Left lung (tissue), 4 donors: ENCODE measurements at regions not wholly inside any gene's neighbourhood (a gene's known extent, or its start where the extent isn't known, plus 50 kb on each side); places are given as distances from the start of the nearest gene placed in this dataset.

Experiments used
- ATAC-seq: fragments of 200-7000 bp; cut with Tn5 transposase; one replicate; pipeline ENCODE4 v1.9.1; 2020; ENCODE audit warnings: moderate library complexity
- DNase-seq, 4 donors: peaks; one replicate each; pipeline ENCODE4 v3.0.0-alpha.2; 2013 to 2020
- H3K27ac ChIP-seq, 2 donors: fragments of 200-600 bp; sonication (generic) in 1 of 2; one replicate each; pipeline versions ENCODE4 v1.5.0 to v1.8.0; 2020 to 2021
- H3K27me3 ChIP-seq, 2 donors: fragments of 200-600 bp; sonication (generic) in 1 of 2; one replicate each; pipeline versions ENCODE4 v1.5.0 to v1.8.0; 2020 to 2021
- H3K36me3 ChIP-seq, 2 donors: fragments of 200-600 bp; sonication (generic) in 1 of 2; one replicate each; pipeline versions ENCODE4 v1.5.0 to v1.8.0; 2020 to 2021
- H3K4me1 ChIP-seq, 2 donors: fragments of 200-600 bp; one replicate each; pipeline ENCODE4 v1.8.0; 2021
- H3K4me3 ChIP-seq, 2 donors: fragments of 200-600 bp; sonication (generic) in 1 of 2; one replicate each; pipeline versions ENCODE4 v1.5.0 to v1.8.0; 2020 to 2021; ENCODE audit warnings: mild to moderate bottlenecking in 1 of 2
- H3K9me3 ChIP-seq, 2 donors: fragments of 200-600 bp; sonication (generic) in 1 of 2; one replicate each; pipeline versions ENCODE4 v1.5.0 to v1.8.0; 2020 to 2021
- CTCF ChIP-seq, 2 donors: fragments of 200-600 bp; sonication (generic) in 1 of 2; IDR thresholded peaks; one replicate each; pipeline versions ENCODE4 v1.5.0 to v1.8.0; 2021; ENCODE audit warnings: antibody characterized with exemption in 2 of 2
- intact Hi-C, 2 donors: fragments of 100-400 bp; cut with DNase I; formaldehyde crosslinking; loops; one replicate each; pipeline versions ENCODE4 v1.11.2 to v1.14.2; 2022
- donor health status: DM: no; HTN: yes; CAD: no.
- donor health status: DM: no; HTN: no; CAD: no.

- no peak for DNase-seq
- no peak for TF ChIP-seq CTCF (IDR thresholded peaks at IDR 0.05)
- H3K9me3 ChIP-seq: peaks cover 0 to 25% of the 10 kb centered on the region in 2 donors
- H3K27ac ChIP-seq: no peak overlapping the region
- no peaks in the 10 kb centered on the region for H3K27me3 ChIP-seq
- H3K36me3 ChIP-seq: no peaks in the 10 kb centered on the region
- intact Hi-C loops: no loop called here
- no peaks in the 10 kb centered on the region for H3K4me1 ChIP-seq
- no peak overlapping the region for H3K4me3 ChIP-seq
- ATAC-seq: peak; percentile 56
Measured at GRCh38 chr14:66000766-66001165, 485.4 kb upstream of the CCDC196 start.

- ATAC-seq: peak; percentile 85
- no peak overlapping the region for H3K27ac ChIP-seq
Measured at GRCh38 chr14:66001356-66001755, 484.8 kb upstream of the CCDC196 start.

GRCh38 chr14:66003082-66003730, 483.0 kb upstream of the CCDC196 start:
- no peaks in the 10 kb centered on the region for H3K36me3 ChIP-seq
- intact Hi-C loops: no loop called here
- peaks cover 0 to 24% of the 10 kb centered on the region in 2 donors for H3K9me3 ChIP-seq
- no peaks in the 10 kb centered on the region for H3K4me1 ChIP-seq
- H3K4me3 ChIP-seq: no peak overlapping the region
- ATAC-seq (peak; percentile 71), DNase-seq (peak in 1 of 4 donors; percentile 37)
- H3K27me3 ChIP-seq: no peaks in the 10 kb centered on the region
- TF ChIP-seq CTCF (IDR thresholded peaks at IDR 0.05): no peak
- H3K27ac ChIP-seq: no peak overlapping the region

More at GRCh38 chr14:66001356-66001755, 484.8 kb upstream of the CCDC196 start:
- Histone ChIP-seq H3K9me3 (peaks cover 0 to 25% of the 10 kb centered on the region in 2 donors), H3K36me3 (no peaks in the 10 kb centered on the region), H3K4me3 (no peak overlapping the region), H3K4me1 (no peaks in the 10 kb centered on the region), H3K27me3 (no peaks in the 10 kb centered on the region)
- no peak for TF ChIP-seq CTCF (IDR thresholded peaks at IDR 0.05)
- intact Hi-C loops: no loop called here
- peak in 1 of 4 donors; percentile 44 for DNase-seq

- no peak overlapping the region for H3K4me3 ChIP-seq
- ATAC-seq: no peak
- H3K36me3 ChIP-seq: no peaks in the 10 kb centered on the region
- no peak for DNase-seq
- no peak for TF ChIP-seq CTCF (IDR thresholded peaks at IDR 0.05)
- intact Hi-C loops: no loop called here
- H3K9me3 ChIP-seq: no peaks in the 10 kb centered on the region
- no peaks in the 10 kb centered on the region for H3K27me3 ChIP-seq
- no peak overlapping the region for H3K27ac ChIP-seq
- H3K4me1 ChIP-seq: no peaks in the 10 kb centered on the region
Measured at GRCh38 chr14:66005900-66006434, 480.2 kb upstream of the CCDC196 start.

- no peak overlapping the region for H3K27ac ChIP-seq
- no peak for DNase-seq
Measured at GRCh38 chr14:66008631-66009030, 477.5 kb upstream of the CCDC196 start.

More at GRCh38 chr14:66008631-66009030, 477.5 kb upstream of the CCDC196 start:
- Histone ChIP-seq H3K4me3 (no peak overlapping the region), H3K36me3 (no peaks in the 10 kb centered on the region), H3K9me3 (no peaks in the 10 kb centered on the region), H3K27me3 (no peaks in the 10 kb centered on the region), H3K4me1 (no peaks in the 10 kb centered on the region)
- no peak for ATAC-seq
- no peak for TF ChIP-seq CTCF (IDR thresholded peaks at IDR 0.05)
- intact Hi-C loops: no loop called here
